ENCODE measurements at regions not wholly inside any gene's neighbourhood (a gene's known extent, or its start where the extent isn't known, plus 50 kb on each side); places are given as distances from the start of the nearest gene placed in this dataset.

DNA sequence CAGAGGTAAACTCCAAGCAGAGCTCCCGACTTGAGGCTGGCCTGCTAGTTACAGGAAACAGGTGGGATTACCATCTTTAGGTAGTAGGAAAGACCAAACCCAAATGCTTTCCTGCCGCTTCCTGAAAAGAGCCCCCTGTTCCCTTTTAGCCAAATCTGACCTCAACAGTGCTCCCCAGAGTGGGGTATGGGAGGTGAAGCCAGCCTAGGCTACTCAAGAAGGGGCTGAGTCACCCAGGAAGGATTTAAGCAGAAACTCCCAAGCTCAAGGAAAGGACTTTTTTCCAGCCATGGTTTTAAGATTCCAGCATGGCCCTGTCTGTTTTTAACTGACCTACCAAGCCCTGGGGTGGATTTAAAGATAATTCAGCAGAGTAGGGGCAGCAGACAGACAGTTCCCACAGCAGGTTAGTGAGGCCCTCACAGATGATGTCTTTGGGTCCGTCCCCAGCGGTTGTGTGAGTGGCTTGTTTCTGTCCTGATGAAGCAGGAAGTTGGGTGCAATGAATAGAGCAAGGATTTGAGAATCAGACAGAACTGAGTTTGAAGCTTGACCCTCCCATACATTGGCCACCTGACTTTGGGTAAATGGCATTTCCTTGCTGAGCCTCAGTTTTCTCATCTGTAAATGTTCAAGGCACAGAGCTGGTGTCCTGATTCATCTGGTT lies 76.9 kb upstream of the MAFB start:
- Mint-ChIP-seq H3K27ac (no peak overlapping the region), H3K9me3 (no peaks in the 10 kb centered on the region), H3K36me3 (ENCODE audit: low read depth) (no peaks in the 10 kb centered on the region), H3K4me1 (peaks cover 17% of the 10 kb centered on the region), H3K27me3 (ENCODE audit: low read depth, poor library complexity) (peaks cover 5% of the 10 kb centered on the region), H3K4me3 (no peak overlapping the region)
- no peak for DNase-seq
- TF ChIP-seq, protein P1, sequence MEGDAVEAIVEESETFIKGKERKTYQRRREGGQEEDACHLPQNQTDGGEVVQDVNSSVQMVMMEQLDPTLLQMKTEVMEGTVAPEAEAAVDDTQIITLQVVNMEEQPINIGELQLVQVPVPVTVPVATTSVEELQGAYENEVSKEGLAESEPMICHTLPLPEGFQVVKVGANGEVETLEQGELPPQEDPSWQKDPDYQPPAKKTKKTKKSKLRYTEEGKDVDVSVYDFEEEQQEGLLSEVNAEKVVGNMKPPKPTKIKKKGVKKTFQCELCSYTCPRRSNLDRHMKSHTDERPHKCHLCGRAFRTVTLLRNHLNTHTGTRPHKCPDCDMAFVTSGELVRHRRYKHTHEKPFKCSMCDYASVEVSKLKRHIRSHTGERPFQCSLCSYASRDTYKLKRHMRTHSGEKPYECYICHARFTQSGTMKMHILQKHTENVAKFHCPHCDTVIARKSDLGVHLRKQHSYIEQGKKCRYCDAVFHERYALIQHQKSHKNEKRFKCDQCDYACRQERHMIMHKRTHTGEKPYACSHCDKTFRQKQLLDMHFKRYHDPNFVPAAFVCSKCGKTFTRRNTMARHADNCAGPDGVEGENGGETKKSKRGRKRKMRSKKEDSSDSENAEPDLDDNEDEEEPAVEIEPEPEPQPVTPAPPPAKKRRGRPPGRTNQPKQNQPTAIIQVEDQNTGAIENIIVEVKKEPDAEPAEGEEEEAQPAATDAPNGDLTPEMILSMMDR (IDR thresholded peaks at IDR 0.05): no peak

DNA sequence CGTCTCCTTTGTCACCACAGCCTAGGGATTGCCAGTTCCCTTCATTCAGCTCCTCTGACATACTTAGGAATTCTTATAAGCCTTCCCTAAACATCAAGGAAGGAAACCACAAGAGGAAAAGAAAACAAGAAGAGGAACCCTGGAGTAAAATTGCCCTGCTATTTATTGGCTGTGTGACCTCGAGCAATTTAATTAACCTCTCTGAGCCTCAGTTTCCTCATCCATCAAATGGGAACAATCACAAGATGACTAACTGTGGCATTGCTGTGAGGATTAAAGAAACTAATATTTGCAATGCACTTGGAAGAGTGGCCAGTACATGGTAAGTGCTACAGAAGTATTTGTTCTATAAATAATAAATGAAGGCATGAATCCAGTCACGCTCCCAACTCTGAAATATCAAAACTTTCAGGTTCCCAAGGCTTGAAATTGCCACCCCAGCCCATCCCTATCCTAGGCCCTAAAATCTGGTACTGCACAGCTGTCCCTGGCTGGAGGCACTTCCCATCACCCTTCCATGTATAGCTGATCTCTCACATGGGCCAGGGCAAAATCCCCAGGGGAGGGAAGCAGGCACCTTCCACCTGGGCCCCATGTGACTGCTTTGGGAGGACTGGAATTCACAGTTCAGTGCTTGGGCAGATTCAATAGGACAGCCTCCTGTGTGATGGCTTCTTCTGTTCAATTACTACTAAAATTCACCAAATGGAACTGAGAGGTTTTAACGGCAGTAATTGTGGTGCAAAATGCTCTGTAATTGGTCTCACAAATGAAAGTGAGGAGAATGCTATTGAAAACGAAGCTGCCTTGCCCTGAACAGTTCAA lies 78.0 kb upstream of the MAFB start:
- H3K4me3 Mint-ChIP-seq: no peak overlapping the region
- TF ChIP-seq, protein P1 (IDR thresholded peaks at IDR 0.05): no peak
- H3K4me1 Mint-ChIP-seq: peaks cover 14% of the 10 kb centered on the region
- no peak for DNase-seq
- no peak overlapping the region for H3K27ac Mint-ChIP-seq
- H3K9me3 Mint-ChIP-seq: no peaks in the 10 kb centered on the region
- peaks cover 5% of the 10 kb centered on the region for H3K27me3 Mint-ChIP-seq (ENCODE audit: low read depth, poor library complexity)
- no peaks in the 10 kb centered on the region for H3K36me3 Mint-ChIP-seq (ENCODE audit: low read depth)

DNA sequence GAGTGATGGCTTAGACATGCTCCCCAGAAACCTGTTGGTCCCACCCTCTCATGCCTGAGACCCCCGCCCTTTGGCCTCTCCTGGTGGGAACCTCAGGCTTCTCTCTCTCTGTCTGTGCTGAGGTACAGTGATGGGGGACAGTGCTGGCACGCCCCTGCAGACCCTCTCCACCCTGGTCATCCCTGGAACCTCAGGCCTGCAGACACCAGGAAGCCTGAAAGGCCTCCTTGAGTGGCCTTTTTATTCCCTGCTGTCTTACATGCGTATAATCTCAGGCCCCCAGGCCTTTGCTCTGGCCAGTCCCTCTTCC lies 78.5 kb upstream of the MAFB start:
- Mint-ChIP-seq H3K27ac (no peak overlapping the region), H3K4me3 (no peak overlapping the region), H3K9me3 (no peaks in the 10 kb centered on the region), H3K4me1 (peaks cover 14% of the 10 kb centered on the region), H3K27me3 (ENCODE audit: low read depth, poor library complexity) (peaks cover 5% of the 10 kb centered on the region), H3K36me3 (ENCODE audit: low read depth) (no peaks in the 10 kb centered on the region)
- no peak for DNase-seq
- TF ChIP-seq, protein P1 (IDR thresholded peaks at IDR 0.05): no peak

DNA sequence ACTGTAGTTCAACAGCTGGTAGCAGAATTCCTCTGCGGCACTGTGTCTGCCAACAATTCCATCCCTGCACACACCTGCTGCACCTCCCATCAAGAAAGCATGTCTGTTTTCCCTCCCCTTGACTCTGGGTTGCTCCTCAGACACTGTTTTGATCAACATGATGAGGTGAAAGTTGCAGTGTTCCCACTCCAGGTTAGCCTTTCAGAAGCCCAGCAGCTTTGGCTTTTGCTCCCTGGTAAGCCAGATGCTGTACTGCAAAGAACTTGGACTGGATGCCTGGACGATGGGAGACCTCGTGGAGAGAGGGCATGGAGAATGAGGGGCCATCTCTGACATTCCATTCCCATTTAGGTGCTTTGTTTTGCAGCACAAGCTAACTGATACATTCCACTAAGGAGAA lies 79.1 kb upstream of the MAFB start:
- Mint-ChIP-seq H3K27ac (no peak overlapping the region), H3K4me1 (peaks cover 14% of the 10 kb centered on the region), H3K36me3 (ENCODE audit: low read depth) (no peaks in the 10 kb centered on the region), H3K4me3 (no peak overlapping the region), H3K9me3 (no peaks in the 10 kb centered on the region), H3K27me3 (ENCODE audit: low read depth, poor library complexity) (peaks cover 5% of the 10 kb centered on the region)
- no peak for DNase-seq
- TF ChIP-seq, protein P1 (IDR thresholded peaks at IDR 0.05): no peak

DNA sequence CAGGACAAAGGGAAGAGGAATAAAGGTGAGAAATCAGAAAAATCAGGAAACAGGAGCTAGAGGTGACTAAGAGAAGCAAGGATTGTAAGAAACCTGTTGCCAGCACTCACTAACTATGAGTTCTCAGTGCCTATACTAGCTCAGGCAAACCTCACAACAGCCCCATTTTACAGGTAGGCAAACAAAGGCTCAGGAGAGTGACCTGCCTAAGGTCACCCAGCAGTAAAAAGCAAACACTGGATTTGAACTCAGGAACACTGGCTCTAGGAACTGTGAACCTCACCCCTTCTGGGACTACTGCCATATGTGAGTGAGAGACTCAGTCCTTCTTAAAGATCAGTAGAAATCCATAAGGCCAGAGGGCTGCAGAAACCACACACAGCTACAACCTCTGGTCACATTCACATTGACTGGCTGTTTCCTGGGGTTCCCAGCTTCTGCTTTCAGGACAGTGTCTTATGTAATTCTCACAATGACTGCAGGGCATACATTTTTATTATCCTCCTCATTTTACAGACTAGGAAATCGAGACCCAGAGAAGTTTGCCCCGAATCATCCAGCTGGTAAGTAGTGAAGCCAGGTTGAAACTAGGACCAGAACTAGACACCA lies 80.7 kb upstream of the MAFB start:
- Mint-ChIP-seq H3K27ac (no peak overlapping the region), H3K36me3 (ENCODE audit: low read depth) (no peaks in the 10 kb centered on the region), H3K4me1 (peaks cover 14% of the 10 kb centered on the region)

More for the DNA sequence above, 80.7 kb upstream of the MAFB start:
- DNase-seq: no peak
- H3K27me3 Mint-ChIP-seq (ENCODE audit: low read depth, poor library complexity): peaks cover 5% of the 10 kb centered on the region
- TF ChIP-seq, protein P1 (IDR thresholded peaks at IDR 0.05): no peak
- H3K9me3 Mint-ChIP-seq: no peaks in the 10 kb centered on the region
- H3K4me3 Mint-ChIP-seq: no peak overlapping the region

Data from nephron progenitor cell (in vitro differentiated cells).